Gastroesophageal sphincter (tissue), 4 donors: ENCODE measurements at regions not wholly inside any gene's neighbourhood (a gene's known extent, or its start where the extent isn't known, plus 50 kb on each side); places are given as distances from the start of the nearest gene placed in this dataset.

ENCODE experiments used
- ATAC-seq: fragments of 150-250 bp; one replicate; pipeline ENCODE4 v1.9.1; 2016; ENCODE audit warnings: mild to moderate bottlenecking, moderate library complexity
- H3K27ac ChIP-seq, 4 donors: fragments of 200-600 bp; sonication (generic) in 3 of 4; 1 replicate in 3 of 4; 2 replicates in 1 of 4; pipeline ENCODE4 v1.5.1; 2016 to 2019
- H3K27me3 ChIP-seq: fragments of 200-600 bp; sonication (generic); one replicate; pipeline ENCODE4 v1.5.1; 2019
- H3K36me3 ChIP-seq, 2 donors: fragments of 200-600 bp; sonication (generic); one replicate each; pipeline ENCODE4 v1.5.1; 2019; ENCODE audit warnings: control low read depth in 1 of 2
- H3K4me1 ChIP-seq, 3 donors: fragments of 200-600 bp; sonication (generic); 1 replicate in 2 of 3; 2 replicates in 1 of 3; pipeline ENCODE4 v1.5.1; 2016 to 2019; ENCODE audit warnings: control low read depth in 2 of 3
- H3K4me3 ChIP-seq, 2 donors: fragments of 200-600 bp; sonication (generic); one replicate each; pipeline ENCODE4 v1.5.1; 2019; ENCODE audit warnings: mild to moderate bottlenecking in 1 of 2, moderate library complexity in 1 of 2
- H3K9me3 ChIP-seq, 3 donors: fragments of 200-600 bp; sonication (generic); one replicate each; pipeline ENCODE4 v1.5.1; 2017 to 2019; ENCODE audit warnings: control low read depth in 2 of 3
- CTCF ChIP-seq, 4 experiments: fragments of 200-600 bp in 2 of 4; fragments of 450-650 bp in 2 of 4; sonication (generic) in 1 of 4; IDR thresholded peaks; one replicate each; pipeline ENCODE4 v1.5.1; 2017 to 2019; ENCODE audit warnings: antibody characterized with exemption in 4 of 4, mild to moderate bottlenecking in 2 of 4, moderate library complexity in 2 of 4
- EP300 ChIP-seq: sonication (generic); formaldehyde crosslinking; IDR thresholded peaks from one replicate; pipeline ENCODE4 v1.6.1; 2017; ENCODE audit warnings: antibody characterized with exemption, mild to moderate bottlenecking
- POLR2A ChIP-seq, 2 donors: fragments of 450-650 bp; IDR thresholded peaks; one replicate each; pipeline ENCODE4 v1.6.1; 2017; ENCODE audit warnings: antibody characterized with exemption in 2 of 2, mild to moderate bottlenecking in 2 of 2, moderate library complexity in 1 of 2
- POLR2AphosphoS5 ChIP-seq: sonication (generic); formaldehyde crosslinking; IDR thresholded peaks from one replicate; pipeline ENCODE4 v1.6.1; 2017; ENCODE audit warnings: antibody characterized with exemption
- WGBS, 2 donors: methylation state at CpG; one replicate each; pipeline ENCODE4 v1.1.5; 2018; ENCODE audit warnings: low coverage in 1 of 2; 5-methylcytosine and 5-hydroxymethylcytosine counted together

DNA sequence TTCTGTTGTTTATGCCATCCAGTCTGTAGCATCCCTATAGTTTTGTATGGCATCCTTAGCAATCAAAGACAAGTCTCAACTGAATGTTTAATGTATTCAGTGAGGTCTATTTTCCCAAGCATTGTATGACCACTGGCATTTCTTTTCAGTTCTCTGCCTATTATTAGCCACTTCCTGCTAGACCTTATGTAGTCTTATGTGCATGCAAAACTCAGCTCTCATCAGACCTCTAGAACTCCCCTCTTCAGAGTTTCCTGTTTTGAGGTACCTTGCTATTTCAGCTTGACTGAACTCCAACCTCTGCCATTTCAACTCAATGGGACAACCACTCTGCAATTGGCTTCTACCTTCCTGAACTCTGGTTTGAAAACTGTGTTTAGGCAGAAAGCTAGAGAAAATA lies 113.2 kb downstream of the SLC25A46 start:
- no peaks in the 10 kb centered on the region for H3K9me3 ChIP-seq
- H3K36me3 ChIP-seq = no peaks in the 10 kb centered on the region
- no peak overlapping the region for H3K4me3 ChIP-seq
- TF ChIP-seq EP300 (no peak), CTCF (IDR thresholded peaks at IDR 0.05) (no peak), POLR2AphosphoS5 (no peak), POLR2A (IDR thresholded peaks at IDR 0.05) (no peak)
- no peak for ATAC-seq
- no peak overlapping the region for H3K27ac ChIP-seq
- H3K4me1 ChIP-seq = no peaks in the 10 kb centered on the region
- H3K27me3 ChIP-seq = no peaks in the 10 kb centered on the region

GRCh38 chr5:110852541-110852940 lies 113.7 kb downstream of the SLC25A46 start:
- no peaks in the 10 kb centered on the region for H3K27me3 ChIP-seq

GRCh38 chr5:110853267-110853666 lies 114.5 kb downstream of the SLC25A46 start:
- no peak overlapping the region for H3K4me3 ChIP-seq
- TF ChIP-seq CTCF (IDR thresholded peaks at IDR 0.05) (no peak), POLR2A (IDR thresholded peaks at IDR 0.05) (no peak), POLR2AphosphoS5 (no peak), EP300 (no peak)
- 54 to 72% methylated on average over 3 of the region's 3 CpGs for WGBS, 2 donors
- no peaks in the 10 kb centered on the region for H3K36me3 ChIP-seq
- peaks cover 0 to 5% (median 2%) of the 10 kb centered on the region in 3 donors for H3K4me1 ChIP-seq
- no peaks in the 10 kb centered on the region for H3K9me3 ChIP-seq
- H3K27ac ChIP-seq = no peak overlapping the region
- ATAC-seq = no peak
- no peaks in the 10 kb centered on the region for H3K27me3 ChIP-seq

More at GRCh38 chr5:110852541-110852940, 113.7 kb downstream of the SLC25A46 start:
- 78 to 87% methylated on average over 1 of the region's 1 CpG for WGBS, 2 donors
- Histone ChIP-seq H3K36me3 (no peaks in the 10 kb centered on the region), H3K9me3 (no peaks in the 10 kb centered on the region), H3K4me3 (no peak overlapping the region), H3K27ac (no peak overlapping the region), H3K4me1 (peaks cover 0 to 2% (median 0%) of the 10 kb centered on the region in 3 donors)
- no peak for ATAC-seq
- no peak for TF ChIP-seq CTCF (IDR thresholded peaks at IDR 0.05)
- TF ChIP-seq EP300 = no peak
- no peak for TF ChIP-seq POLR2AphosphoS5
- no peak for TF ChIP-seq POLR2A (IDR thresholded peaks at IDR 0.05)

GRCh38 chr5:110854200-110854599 lies 115.4 kb downstream of the SLC25A46 start:
- no peaks in the 10 kb centered on the region for H3K9me3 ChIP-seq
- H3K4me1 ChIP-seq = peaks cover 0 to 5% (median 5%) of the 10 kb centered on the region in 3 donors
- no peak overlapping the region for H3K27ac ChIP-seq
- no peaks in the 10 kb centered on the region for H3K27me3 ChIP-seq
- H3K36me3 ChIP-seq = no peaks in the 10 kb centered on the region
- ATAC-seq = no peak
- H3K4me3 ChIP-seq = no peak overlapping the region
- WGBS, 2 donors = 33% methylated on average over 1 of the region's 1 CpG; no CpG with 5 or more reads in 1 of the 2 donors
- TF ChIP-seq CTCF (IDR thresholded peaks at IDR 0.05) (no peak), EP300 (no peak), POLR2AphosphoS5 (no peak), POLR2A (IDR thresholded peaks at IDR 0.05) (no peak)

DNA sequence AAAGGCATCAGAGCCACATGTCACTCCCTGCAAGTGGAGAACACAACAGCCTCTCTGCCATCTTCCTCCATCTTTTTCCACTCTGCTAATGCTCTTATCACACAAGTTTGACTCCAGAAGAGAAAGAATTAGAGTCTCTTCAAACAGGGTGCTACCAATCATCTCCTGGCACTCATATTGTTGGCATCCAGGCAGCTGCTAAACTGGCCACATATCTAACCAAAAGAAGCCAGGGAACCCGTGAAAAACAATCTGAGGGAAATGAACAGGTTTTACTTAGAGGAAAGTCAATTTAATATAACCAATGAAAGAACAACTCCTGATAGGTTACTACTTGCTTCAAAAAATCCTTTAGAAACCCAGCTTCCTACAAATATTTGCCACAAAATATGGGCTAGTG lies 117.2 kb downstream of the SLC25A46 start:
- ATAC-seq = no peak
- Histone ChIP-seq H3K4me1 (peaks cover 0 to 5% (median 5%) of the 10 kb centered on the region in 3 donors), H3K4me3 (no peak overlapping the region), H3K27me3 (no peaks in the 10 kb centered on the region), H3K9me3 (no peaks in the 10 kb centered on the region), H3K36me3 (no peaks in the 10 kb centered on the region), H3K27ac (no peak overlapping the region)
- TF ChIP-seq POLR2A (IDR thresholded peaks at IDR 0.05) (no peak), EP300 (no peak), POLR2AphosphoS5 (no peak), CTCF (IDR thresholded peaks at IDR 0.05) (no peak)
- WGBS, 2 donors = 38 to 45% methylated on average over 1 of the region's 1 CpG
